ENCODE measurements at regions not wholly inside any gene's neighbourhood (a gene's known extent, or its start where the extent isn't known, plus 50 kb on each side); places are given as distances from the start of the nearest gene placed in this dataset.
A peak's percentile ranks its signal among the peaks of the same experiment; 100 is the strongest.
"Not testable (repeated sequence)": the region's sequence is repeated elsewhere in the genome, so short reads cannot be mapped to it uniquely, and the experiment has no call there.

DNA sequence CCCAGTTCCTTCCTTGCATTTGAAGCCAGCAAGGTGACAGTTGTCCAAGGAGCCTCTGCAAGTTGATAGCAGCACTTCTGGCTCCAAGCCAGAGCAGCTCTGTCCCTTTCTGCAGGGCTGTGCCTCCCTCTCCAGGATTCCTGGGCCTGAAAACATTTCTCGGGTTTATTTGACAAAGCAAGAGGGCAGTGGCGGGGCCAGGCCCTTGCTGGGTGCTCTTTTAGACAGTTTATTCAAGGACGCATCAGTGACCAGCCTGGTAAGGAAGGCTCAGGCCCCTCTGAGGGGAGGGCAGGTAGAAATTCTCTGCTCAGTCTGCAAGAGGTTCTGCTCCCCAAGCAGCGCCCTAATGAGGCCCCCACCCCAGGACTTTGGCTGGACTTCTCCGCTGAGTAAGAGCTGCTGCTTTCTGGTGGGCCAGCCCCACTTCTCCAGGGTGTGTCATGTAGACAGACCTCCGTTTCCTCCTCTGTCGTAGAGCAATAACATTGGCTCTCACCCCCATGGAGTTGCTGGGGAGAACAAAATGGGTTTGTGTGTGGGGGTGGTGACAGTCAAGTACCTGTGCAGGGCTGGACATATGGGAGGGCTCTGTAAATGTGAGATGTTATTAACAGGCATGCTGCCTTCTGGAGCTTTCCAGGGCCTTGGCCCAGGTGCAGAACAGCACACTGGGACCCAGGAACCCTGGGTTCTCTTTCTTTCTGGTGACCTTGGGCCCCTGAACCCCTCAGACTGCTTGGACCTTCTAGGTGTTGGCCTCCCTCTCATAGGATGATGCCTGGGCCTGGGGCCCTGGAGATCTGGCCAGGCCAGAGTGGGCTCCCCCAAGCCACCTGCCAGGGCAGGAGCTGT, 146.2 kb upstream of the TLE3 start:
- Mint-ChIP-seq H3K4me1 (ENCODE audit: low read depth) (peaks cover 37% of the 10 kb centered on the region), H3K9me3 (no peaks in the 10 kb centered on the region), H3K27me3 (ENCODE audit: low read depth) (peaks cover 2% of the 10 kb centered on the region), H3K36me3 (ENCODE audit: insufficient read depth) (no peaks in the 10 kb centered on the region), H3K4me3 (no peak overlapping the region)
- ATAC-seq (no peak), DNase-seq (no peak)

- Mint-ChIP-seq H3K4me1 (ENCODE audit: low read depth) (peaks cover 32% of the 10 kb centered on the region), H3K36me3 (ENCODE audit: insufficient read depth) (no peaks in the 10 kb centered on the region), H3K4me3 (no peak overlapping the region), H3K9me3 (no peaks in the 10 kb centered on the region), H3K27me3 (ENCODE audit: low read depth) (peaks cover 2% of the 10 kb centered on the region)
- ATAC-seq (no peak), DNase-seq (no peak)
Measured at GRCh38 chr15:70242951-70243685, 145.4 kb upstream of the TLE3 start.

GRCh38 chr15:70241561-70242320, 144.0 kb upstream of the TLE3 start:
- Mint-ChIP-seq H3K4me1 (ENCODE audit: low read depth) (peaks cover 26% of the 10 kb centered on the region), H3K4me3 (no peak overlapping the region), H3K36me3 (ENCODE audit: insufficient read depth) (no peaks in the 10 kb centered on the region), H3K27me3 (ENCODE audit: low read depth) (peaks cover 2% of the 10 kb centered on the region), H3K9me3 (no peaks in the 10 kb centered on the region)
- DNase-seq = no peak
- ATAC-seq = no peak

- H3K4me3 Mint-ChIP-seq = no peak overlapping the region
- no peak for ATAC-seq
- peaks cover 2% of the 10 kb centered on the region for H3K27me3 Mint-ChIP-seq (ENCODE audit: low read depth)
- no peaks in the 10 kb centered on the region for H3K36me3 Mint-ChIP-seq (ENCODE audit: insufficient read depth)
- H3K4me1 Mint-ChIP-seq (ENCODE audit: low read depth) = peaks cover 23% of the 10 kb centered on the region
- no peak for DNase-seq
- no peaks in the 10 kb centered on the region for H3K9me3 Mint-ChIP-seq
Measured at GRCh38 chr15:70240820-70241430, 143.2 kb upstream of the TLE3 start.

DNA sequence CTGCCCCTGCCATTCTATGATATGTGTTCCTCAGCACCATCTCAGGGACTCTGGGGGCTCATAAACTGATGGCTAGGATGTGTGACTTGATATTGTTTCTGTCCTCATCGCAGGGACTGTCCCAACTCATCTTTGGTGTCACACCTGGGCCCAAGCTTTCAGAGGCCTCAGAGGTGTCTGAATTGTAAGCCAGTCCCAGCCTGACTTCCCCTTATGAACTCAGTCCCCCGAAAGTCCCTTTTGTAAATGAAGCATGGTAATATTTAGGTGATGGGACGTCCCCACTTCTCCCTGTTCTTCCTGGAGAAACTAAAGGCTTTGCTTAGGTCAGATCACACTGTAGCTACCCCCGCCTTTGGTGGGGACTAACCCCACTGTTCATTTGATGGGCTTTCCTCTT, 142.4 kb upstream of the TLE3 start:
- ATAC-seq = peak; percentile 33 to 49
- Mint-ChIP-seq H3K4me3 (no peak overlapping the region), H3K36me3 (ENCODE audit: insufficient read depth) (no peaks in the 10 kb centered on the region), H3K4me1 (ENCODE audit: low read depth) (peaks cover 17% of the 10 kb centered on the region), H3K27me3 (ENCODE audit: low read depth) (peaks cover 2% of the 10 kb centered on the region), H3K9me3 (no peaks in the 10 kb centered on the region)
- DNase-seq = no peak

- Mint-ChIP-seq H3K9me3 (no peaks in the 10 kb centered on the region), H3K36me3 (ENCODE audit: insufficient read depth) (no peaks in the 10 kb centered on the region), H3K4me1 (ENCODE audit: low read depth) (peaks cover 21% of the 10 kb centered on the region), H3K4me3 (no peak overlapping the region), H3K27me3 (ENCODE audit: low read depth) (peaks cover 2% of the 10 kb centered on the region)
- no peak for ATAC-seq
- no peak for DNase-seq
Measured at GRCh38 chr15:70238917-70239316, 141.2 kb upstream of the TLE3 start.

DNA sequence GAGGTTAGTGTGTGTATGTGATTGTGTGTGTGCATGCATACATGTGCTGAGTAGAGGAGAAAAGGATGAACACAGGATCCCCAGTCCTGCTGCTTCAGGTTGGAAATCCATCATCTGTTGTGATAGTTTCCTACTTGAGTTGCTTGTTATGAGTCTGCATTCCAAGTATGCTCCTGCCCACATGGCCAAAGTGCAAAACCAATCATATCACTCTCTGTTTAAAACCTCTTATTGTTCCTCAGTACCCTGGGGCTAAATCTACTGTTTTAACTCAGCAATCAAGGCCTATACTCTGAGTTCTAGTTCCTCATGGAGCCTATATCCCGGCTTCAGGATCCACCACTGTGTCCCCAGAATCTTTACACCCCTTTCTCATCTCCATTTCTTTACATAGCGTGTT, 139.9 kb upstream of the TLE3 start:
- Mint-ChIP-seq H3K27me3 (ENCODE audit: low read depth) (peaks cover 2% of the 10 kb centered on the region), H3K36me3 (ENCODE audit: insufficient read depth) (no peaks in the 10 kb centered on the region), H3K4me3 (no peak overlapping the region), H3K4me1 (ENCODE audit: low read depth) (peaks cover 15% of the 10 kb centered on the region), H3K9me3 (peaks cover 5% of the 10 kb centered on the region)
- DNase-seq (no peak), ATAC-seq (no peak)

GRCh38 chr15:70236341-70237086, 138.8 kb upstream of the TLE3 start:
- Mint-ChIP-seq H3K4me1 (ENCODE audit: low read depth) (peaks cover 10% of the 10 kb centered on the region), H3K4me3 (no peak overlapping the region), H3K9me3 (peaks cover 16% of the 10 kb centered on the region), H3K27me3 (ENCODE audit: low read depth) (peaks cover 2% of the 10 kb centered on the region), H3K36me3 (ENCODE audit: insufficient read depth) (peaks cover 5% of the 10 kb centered on the region)
- ATAC-seq (peak; percentile 77 to 79), DNase-seq (no peak)

- DNase-seq = no peak
- peaks cover 18% of the 10 kb centered on the region for H3K9me3 Mint-ChIP-seq
- H3K4me3 Mint-ChIP-seq = no peak overlapping the region
- peaks cover 5% of the 10 kb centered on the region for H3K36me3 Mint-ChIP-seq (ENCODE audit: insufficient read depth)
- ATAC-seq = no peak
- peaks cover 8% of the 10 kb centered on the region for H3K4me1 Mint-ChIP-seq (ENCODE audit: low read depth)
- H3K27me3 Mint-ChIP-seq (ENCODE audit: low read depth) = no peaks in the 10 kb centered on the region
Measured at GRCh38 chr15:70235347-70235746, 137.6 kb upstream of the TLE3 start.

- Mint-ChIP-seq H3K4me3 (no peak overlapping the region), H3K36me3 (ENCODE audit: insufficient read depth) (peaks cover 5% of the 10 kb centered on the region), H3K4me1 (ENCODE audit: low read depth) (peaks cover 8% of the 10 kb centered on the region), H3K9me3 (peaks cover 23% of the 10 kb centered on the region), H3K27me3 (ENCODE audit: low read depth) (no peaks in the 10 kb centered on the region)
- no peak for DNase-seq
- peak; percentile 49 to 54 for ATAC-seq
Measured at GRCh38 chr15:70234256-70234905, 136.7 kb upstream of the TLE3 start.

DNA sequence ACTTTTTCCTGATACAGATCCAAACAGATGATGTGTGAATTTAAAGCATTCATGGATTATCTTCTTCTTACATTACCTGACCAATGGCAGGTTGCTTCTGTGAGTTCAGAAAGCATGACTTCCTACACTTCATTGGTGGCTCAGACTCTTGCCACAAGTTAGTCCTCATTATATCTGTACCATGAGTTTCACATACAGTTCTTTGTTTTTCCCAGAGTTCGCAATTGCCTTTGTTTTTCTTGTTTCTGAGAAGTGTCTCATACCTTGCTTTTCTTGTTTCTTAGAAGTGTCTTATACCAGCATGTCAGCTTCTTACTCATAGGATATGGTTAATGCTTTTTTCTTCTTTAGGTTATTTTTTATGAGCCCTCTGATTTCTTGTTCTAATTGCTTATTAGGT, 133.8 kb upstream of the TLE3 start:
- ATAC-seq = no peak
- Mint-ChIP-seq H3K36me3 (ENCODE audit: insufficient read depth) (peaks cover 5% of the 10 kb centered on the region), H3K4me3 (no peak overlapping the region), H3K4me1 (ENCODE audit: low read depth) (peaks cover 5% of the 10 kb centered on the region), H3K9me3 (peaks cover 24% of the 10 kb centered on the region), H3K27me3 (ENCODE audit: low read depth) (no peaks in the 10 kb centered on the region)
- DNase-seq = no peak

- H3K27me3 Mint-ChIP-seq (ENCODE audit: low read depth); DNase-seq; H3K4me3 Mint-ChIP-seq; H3K36me3 Mint-ChIP-seq (ENCODE audit: insufficient read depth); H3K4me1 Mint-ChIP-seq (ENCODE audit: low read depth); ATAC-seq: not testable (repeated sequence)
- H3K9me3 Mint-ChIP-seq = peaks cover 21% of the 10 kb centered on the region
Measured at GRCh38 chr15:70227918-70228317, 130.2 kb upstream of the TLE3 start.

DNA sequence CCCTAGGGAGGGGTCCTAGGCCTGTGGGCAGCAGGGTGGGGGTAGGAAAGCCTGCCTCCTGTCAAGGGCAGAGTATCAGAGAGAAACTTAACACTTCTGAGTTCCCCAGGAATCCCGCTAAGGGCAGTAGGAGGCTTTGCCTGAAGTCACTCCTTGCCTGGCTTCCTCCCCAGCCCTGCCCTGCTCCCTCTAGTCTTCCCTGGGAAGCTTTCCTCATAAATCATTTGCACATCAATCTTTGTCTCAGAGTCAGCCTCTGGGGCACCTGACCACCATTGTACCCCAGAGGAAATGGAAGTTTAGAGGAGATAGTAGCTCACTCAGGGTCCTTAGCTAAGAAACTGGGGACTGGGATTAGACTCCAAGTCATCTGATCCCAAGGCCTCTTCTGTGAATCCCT, 129.4 kb upstream of the TLE3 start:
- Mint-ChIP-seq H3K9me3 (peaks cover 15% of the 10 kb centered on the region), H3K36me3 (ENCODE audit: insufficient read depth) (peaks cover 2% of the 10 kb centered on the region), H3K4me3 (no peak overlapping the region), H3K4me1 (ENCODE audit: low read depth) (peaks cover 5% of the 10 kb centered on the region), H3K27me3 (ENCODE audit: low read depth) (no peaks in the 10 kb centered on the region)
- DNase-seq = no peak
- ATAC-seq = no peak

Data from activated T-cell treated with anti-CD3 and anti-CD28 coated beads, Interleukin-2, amount 50 U/mL, for 4 hours (primary cell).